ENCODE measurements at regions not wholly inside any gene's neighbourhood (a gene's known extent, or its start where the extent isn't known, plus 50 kb on each side); places are given as distances from the start of the nearest gene placed in this dataset.

DNA sequence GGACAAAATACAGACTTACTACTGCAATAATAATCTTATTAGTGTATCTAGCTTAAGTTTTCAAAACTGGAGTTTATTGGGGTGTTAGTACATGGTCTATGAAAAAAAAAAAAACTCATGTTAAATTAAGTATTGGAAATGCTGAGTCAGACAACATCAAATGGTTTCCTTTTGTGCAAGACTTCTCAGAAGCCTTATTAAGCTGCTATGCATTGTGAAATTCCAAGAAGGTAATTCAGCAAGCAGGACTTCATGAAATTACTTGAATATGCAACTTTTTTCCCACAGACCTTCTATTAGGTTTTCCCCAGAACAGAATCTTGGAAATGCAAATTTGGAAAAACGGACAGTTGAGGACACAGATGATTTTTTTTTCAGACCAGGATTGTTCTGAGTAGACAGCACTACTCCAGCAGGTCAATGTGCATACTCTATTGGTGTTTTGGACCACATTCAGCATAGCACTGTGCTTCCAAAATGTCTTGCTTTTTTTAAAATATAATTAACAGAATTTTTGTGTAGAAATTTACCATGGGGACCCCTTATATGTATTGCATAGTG is 568.8 kb upstream of the TENM3 start:
- H2BK120ac ChIP-seq (ENCODE audit: low read depth, low read length), result no peak overlapping the region
- H3K9me3 ChIP-seq (ENCODE audit: control insufficient read depth, insufficient read depth, low read length), result no peaks in the 10 kb centered on the region
- H3K56ac ChIP-seq (ENCODE audit: extremely low read depth, insufficient read depth, low read length), result no peak overlapping the region
- H3K18ac ChIP-seq (ENCODE audit: low read depth, low read length), result no peak overlapping the region
- no peaks in the 10 kb centered on the region for H3K36me3 ChIP-seq (ENCODE audit: control insufficient read depth, insufficient read depth, low read length)
- no peak overlapping the region for H2AK5ac ChIP-seq (ENCODE audit: low read depth, low read length)
- ATAC-seq (ENCODE audit: low read depth) (no peak), DNase-seq (peak; percentile 62)
- no peaks in the 10 kb centered on the region for H3K9me1 ChIP-seq (ENCODE audit: insufficient read depth, low read length)
- H3K27ac ChIP-seq (ENCODE audit: insufficient read depth, low read length), result no peak overlapping the region
- H4K20me1 ChIP-seq (ENCODE audit: insufficient read depth, low read length), result no peaks in the 10 kb centered on the region
- H2AK9ac ChIP-seq (replicated peaks; ENCODE audit: low read depth, low read length, poor library complexity), result no peak overlapping the region
- no peak overlapping the region for H3K23ac ChIP-seq (ENCODE audit: low read depth, low read length)
- H3K27me3 ChIP-seq (ENCODE audit: control insufficient read depth, insufficient read depth, low read length), result no peaks in the 10 kb centered on the region
- intact Hi-C loops (cut with micrococcal nuclease) (no loop called here), dilution Hi-C loops (cut with HindIII; ENCODE audit: low sequenced_read_pairs, unreplicated experiment) (no loop called here), in situ Hi-C loops (cut with MboI; ENCODE audit: low sequenced_read_pairs) (no loop called here)
- no peak overlapping the region for H2AFZ ChIP-seq (replicated peaks; ENCODE audit: low read length, poor library complexity)
- H3K4ac ChIP-seq (ENCODE audit: low read depth, low read length), result no peak overlapping the region
- CTCF ChIA-PET, result interaction anchor here (0.6 kb wide), 1 partner anchor 622 kb away, joined by 3 read pairs; no protein-coding TSS in a partner anchor
- H2BK20ac ChIP-seq (ENCODE audit: low read depth, low read length), result no peak overlapping the region
- H2BK15ac ChIP-seq (ENCODE audit: low read depth, low read length), result no peak overlapping the region
- H4K91ac ChIP-seq (ENCODE audit: insufficient read depth, low read depth, low read length), result no peak overlapping the region
- H3K14ac ChIP-seq (replicated peaks; ENCODE audit: low read depth, low read length), result no peak overlapping the region
- no peaks in the 10 kb centered on the region for H3K79me1 ChIP-seq (ENCODE audit: low read depth in 1 of 2, low read length in 2 of 2)
- H2BK5ac ChIP-seq (ENCODE audit: low read depth, low read length, poor library complexity, severe bottlenecking), result no peak overlapping the region
- no peak overlapping the region for H3K9ac ChIP-seq (ENCODE audit: low read depth, low read length)
- no peak overlapping the region for H4K5ac ChIP-seq (ENCODE audit: low read depth, low read length)
- no peak overlapping the region for H3K4me3 ChIP-seq (ENCODE audit: insufficient read depth, low read depth, low read length)
- BruUV-seq (replicated peaks), result no TSS peak
- WGBS, 2 experiments (ENCODE audit: extremely low coverage in 2 of 2, insufficient read length in 1 of 2), result no CpG with 5 or more reads among the region's 1 CpG
- no peak overlapping the region for H3K4me2 ChIP-seq (ENCODE audit: low read depth, low read length)
- TF ChIP-seq RAD21 (IDR thresholded peaks at IDR 0.05; ENCODE audit: low read length), result no peak
- TF ChIP-seq NFE2L2 (IDR thresholded peaks at IDR 0.05; ENCODE audit: low read depth, low read length), result peak; percentile 29; the same call in 1 of the 2 replicates
- peak; percentile 61; the same call in 1 of the 2 replicates for TF ChIP-seq CEBPB (IDR thresholded peaks at IDR 0.05; ENCODE audit: low read depth, low read length)
- TF ChIP-seq MAFK (IDR thresholded peaks at IDR 0.05; ENCODE audit: low read depth, low read length), result peak; percentile 90
- H3K4me1 ChIP-seq (ENCODE audit: control insufficient read depth, insufficient read depth, low read length), result peaks cover 5% of the 10 kb centered on the region; the same call in 1 of the 2 replicates
- no peak overlapping the region for H4K8ac ChIP-seq (ENCODE audit: low read depth in 2 of 2, low read length in 2 of 2)
- POLR2A ChIA-PET (ENCODE audit: unreplicated experiment), result no interaction called here

All from IMR-90 (cell line).